Lung (tissue), 11 donors: ENCODE measurements at regions not wholly inside any gene's neighbourhood (a gene's known extent, or its start where the extent isn't known, plus 50 kb on each side); places are given as distances from the start of the nearest gene placed in this dataset.
A peak's percentile ranks its signal among the peaks of the same experiment; 100 is the strongest.

Source experiments
- ATAC-seq: fragments of 200-7000 bp; cut with Tn5 transposase; one replicate; pipeline ENCODE4 v1.9.1; 2020; ENCODE audit warnings: moderate number of reproducible peaks; ENCODE audit not compliant: insufficient read depth, low FRiP score
- DNase-seq, 3 donors: peaks; one replicate each; pipeline ENCODE4 v3.0.0-alpha.2; 2013 to 2017
- H3K27ac ChIP-seq, 2 donors: one replicate each; pipeline ENCODE4 v1.5.1; 2013; ENCODE audit warnings: mild to moderate bottlenecking in 2 of 2, moderate library complexity in 2 of 2, control low read depth in 1 of 2, inconsistent platforms in 1 of 2, low read depth in 1 of 2, low read length in 1 of 2
- H3K27me3 ChIP-seq, 3 donors: one replicate each; pipeline ENCODE4 v1.5.1; 2013; ENCODE audit warnings: low read length in 2 of 3; ENCODE audit not compliant: control insufficient read depth in 3 of 3, insufficient read depth in 3 of 3
- H3K36me3 ChIP-seq, 4 donors: one replicate each; pipeline ENCODE4 v1.5.1; 2013; ENCODE audit warnings: low read length in 4 of 4, mild to moderate bottlenecking in 1 of 4, moderate library complexity in 1 of 4; ENCODE audit not compliant: control insufficient read depth in 4 of 4, insufficient read depth in 4 of 4
- H3K4me1 ChIP-seq, 5 donors: one replicate each; pipeline ENCODE4 v1.5.1; 2013; ENCODE audit warnings: low read length in 5 of 5, mild to moderate bottlenecking in 2 of 5, moderate library complexity in 1 of 5; ENCODE audit not compliant: control insufficient read depth in 5 of 5, insufficient read depth in 5 of 5
- H3K4me3 ChIP-seq: one replicate; pipeline ENCODE4 v1.5.1; 2013; ENCODE audit warnings: mild to moderate bottlenecking, control low read depth, moderate library complexity
- H3K9ac ChIP-seq, 2 donors: one replicate each; pipeline ENCODE4 v1.5.1; 2013; ENCODE audit warnings: low read length in 2 of 2, control low read depth in 1 of 2; ENCODE audit not compliant: insufficient read depth in 1 of 2
- H3K9me3 ChIP-seq, 4 donors: one replicate each; pipeline ENCODE4 v1.5.1; 2013; ENCODE audit warnings: low read length in 3 of 4, mild to moderate bottlenecking in 1 of 4, moderate library complexity in 1 of 4; ENCODE audit not compliant: control insufficient read depth in 4 of 4, insufficient read depth in 3 of 4
- WGBS, 2 donors: extraction: QIAGEN DNeasy Blood & Tissue Kit; methylation state at CpG; one replicate each; pipeline ENCODE4 v1.1.7; 2013; 5-methylcytosine and 5-hydroxymethylcytosine counted together
- TF ChIP-seq, protein P1 (sequence below): IDR thresholded peaks from 2 replicates; pipeline ENCODE4 v1.5.1; 2012; ENCODE audit warnings: mild to moderate bottlenecking; ENCODE audit errors: control extremely low read depth, extremely low read depth
- donor health status: control.
- donor health status: control.
- donor health status: Bipolar disorder and iron deficiency.
- donor health status: healthy.
- donor health status: DM: yes; HTN: yes; CAD: no.

DNA sequence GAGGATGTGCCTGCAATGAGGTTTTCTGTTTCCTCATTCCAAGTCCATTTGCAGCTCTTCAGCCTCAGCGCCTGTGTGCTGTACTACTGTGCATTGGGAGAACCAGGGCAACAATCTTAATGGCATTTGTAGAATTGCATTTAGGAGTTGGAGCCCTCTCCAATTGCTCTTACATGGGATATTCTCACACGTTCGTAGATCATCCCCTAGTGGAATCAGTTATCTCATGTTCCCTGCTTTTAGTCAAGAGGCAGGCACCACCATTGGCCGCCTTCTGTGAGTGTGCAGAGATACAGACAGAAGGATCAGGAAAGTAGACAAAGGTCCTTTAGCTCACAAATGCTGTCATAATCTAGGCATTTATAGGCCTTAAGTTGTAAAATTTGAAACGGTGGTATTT, 84.2 kb upstream of the RGS17 start:
- Histone ChIP-seq H3K27me3 (no peaks in the 10 kb centered on the region), H3K4me1 (no peaks in the 10 kb centered on the region), H3K27ac (no peak overlapping the region), H3K9ac (no peak overlapping the region), H3K9me3 (no peaks in the 10 kb centered on the region), H3K4me3 (no peak overlapping the region), H3K36me3 (no peaks in the 10 kb centered on the region)
- ATAC-seq (no peak), DNase-seq (no peak)
- 62 to 88% methylated on average over 5 of the region's 5 CpGs for WGBS, 2 donors
- TF ChIP-seq, protein P1, sequence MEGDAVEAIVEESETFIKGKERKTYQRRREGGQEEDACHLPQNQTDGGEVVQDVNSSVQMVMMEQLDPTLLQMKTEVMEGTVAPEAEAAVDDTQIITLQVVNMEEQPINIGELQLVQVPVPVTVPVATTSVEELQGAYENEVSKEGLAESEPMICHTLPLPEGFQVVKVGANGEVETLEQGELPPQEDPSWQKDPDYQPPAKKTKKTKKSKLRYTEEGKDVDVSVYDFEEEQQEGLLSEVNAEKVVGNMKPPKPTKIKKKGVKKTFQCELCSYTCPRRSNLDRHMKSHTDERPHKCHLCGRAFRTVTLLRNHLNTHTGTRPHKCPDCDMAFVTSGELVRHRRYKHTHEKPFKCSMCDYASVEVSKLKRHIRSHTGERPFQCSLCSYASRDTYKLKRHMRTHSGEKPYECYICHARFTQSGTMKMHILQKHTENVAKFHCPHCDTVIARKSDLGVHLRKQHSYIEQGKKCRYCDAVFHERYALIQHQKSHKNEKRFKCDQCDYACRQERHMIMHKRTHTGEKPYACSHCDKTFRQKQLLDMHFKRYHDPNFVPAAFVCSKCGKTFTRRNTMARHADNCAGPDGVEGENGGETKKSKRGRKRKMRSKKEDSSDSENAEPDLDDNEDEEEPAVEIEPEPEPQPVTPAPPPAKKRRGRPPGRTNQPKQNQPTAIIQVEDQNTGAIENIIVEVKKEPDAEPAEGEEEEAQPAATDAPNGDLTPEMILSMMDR: no peak

DNA sequence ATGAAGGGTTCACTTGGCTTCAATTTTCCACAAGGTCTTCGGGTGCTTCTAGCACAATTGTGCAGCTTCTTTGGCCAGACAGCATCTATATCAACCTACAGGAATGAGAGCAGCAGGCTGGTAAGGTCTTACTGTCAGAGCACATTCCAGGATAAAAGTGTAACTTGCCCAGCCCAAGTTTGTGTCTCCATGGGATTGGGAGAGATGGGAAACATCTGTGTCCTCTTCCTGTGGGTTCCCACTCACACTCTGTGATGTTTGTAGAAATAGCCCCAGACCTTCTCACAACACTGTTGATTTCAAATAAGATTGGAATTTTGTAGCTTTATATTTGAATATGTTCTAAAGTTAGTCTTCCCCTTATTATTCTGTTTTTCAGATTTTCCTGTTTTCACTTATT, 83.4 kb upstream of the RGS17 start:
- WGBS, 2 donors: 52 to 56% methylated on average over 1 of the region's 1 CpG
- Histone ChIP-seq H3K27ac (no peak overlapping the region), H3K4me1 (no peaks in the 10 kb centered on the region)

DNA sequence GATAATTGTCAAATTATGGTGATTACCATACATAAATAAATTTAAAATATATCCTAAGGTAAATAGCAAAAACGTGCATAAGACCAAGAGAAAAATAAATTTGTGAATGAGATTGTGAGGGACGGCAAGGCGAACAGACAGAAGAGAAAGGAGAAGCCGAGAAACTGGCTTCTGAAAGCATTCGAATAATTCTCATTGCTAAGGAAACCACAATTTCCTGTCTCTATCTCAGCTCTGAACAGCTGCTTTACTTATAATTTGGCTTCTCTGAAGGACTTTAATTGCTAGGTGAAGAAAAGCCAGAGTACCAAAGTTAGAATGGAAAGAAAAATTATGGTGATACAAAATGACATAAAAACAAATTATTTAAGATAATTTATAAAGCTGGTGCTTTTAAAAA, 79.0 kb upstream of the RGS17 start:
- H3K9me3 ChIP-seq: no peaks in the 10 kb centered on the region
- DNase-seq (no peak), ATAC-seq (no peak)
- H3K36me3 ChIP-seq: no peaks in the 10 kb centered on the region
- no peak overlapping the region for H3K4me3 ChIP-seq
- no peak overlapping the region for H3K9ac ChIP-seq
- H3K27ac ChIP-seq: no peak overlapping the region
- no peaks in the 10 kb centered on the region for H3K4me1 ChIP-seq
- TF ChIP-seq, protein P1: no peak
- no peaks in the 10 kb centered on the region for H3K27me3 ChIP-seq
- WGBS, 2 donors: 9 to 25% methylated on average over 5 of the region's 5 CpGs

More for the DNA sequence above, 83.4 kb upstream of the RGS17 start:
- H3K4me3 ChIP-seq: no peak overlapping the region
- no peaks in the 10 kb centered on the region for H3K27me3 ChIP-seq
- H3K36me3 ChIP-seq: no peaks in the 10 kb centered on the region
- TF ChIP-seq, protein P1: no peak
- ATAC-seq: no peak
- no peaks in the 10 kb centered on the region for H3K9me3 ChIP-seq
- peak in 1 of 3 donors; percentile 16 for DNase-seq
- H3K9ac ChIP-seq: no peak overlapping the region

DNA sequence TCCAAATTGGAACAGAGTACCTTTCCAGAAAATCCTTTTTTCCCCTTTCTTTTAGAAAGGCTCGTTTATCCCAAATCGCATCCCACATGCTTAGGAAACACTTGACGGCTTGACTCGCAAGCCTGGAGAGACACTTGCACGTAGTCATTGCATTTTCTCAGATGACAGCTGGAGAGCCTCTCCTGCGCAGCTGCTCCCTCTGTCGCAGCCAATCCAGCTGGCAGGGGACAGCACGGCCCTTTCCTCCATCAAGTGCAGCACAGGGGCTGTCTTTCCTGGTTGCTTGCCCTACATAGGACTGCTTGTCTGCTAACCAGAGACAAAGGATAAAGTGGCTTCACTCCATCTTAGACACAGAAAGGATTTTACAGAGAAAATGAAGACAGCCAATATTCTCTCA, 77.6 kb upstream of the RGS17 start:
- Histone ChIP-seq H3K27ac (no peak overlapping the region), H3K36me3 (no peaks in the 10 kb centered on the region), H3K4me3 (no peak overlapping the region), H3K9me3 (no peaks in the 10 kb centered on the region), H3K4me1 (no peaks in the 10 kb centered on the region), H3K27me3 (no peaks in the 10 kb centered on the region), H3K9ac (no peak overlapping the region)
- TF ChIP-seq, protein P1: no peak
- 68 to 69% methylated on average over 8 of the region's 8 CpGs for WGBS, 2 donors
- peak; percentile 19 to 37 (median 32) for DNase-seq
- no peak for ATAC-seq
